ENCODE measurements at regions not wholly inside any gene's neighbourhood (a gene's known extent, or its start where the extent isn't known, plus 50 kb on each side); places are given as distances from the start of the nearest gene placed in this dataset.

DNA sequence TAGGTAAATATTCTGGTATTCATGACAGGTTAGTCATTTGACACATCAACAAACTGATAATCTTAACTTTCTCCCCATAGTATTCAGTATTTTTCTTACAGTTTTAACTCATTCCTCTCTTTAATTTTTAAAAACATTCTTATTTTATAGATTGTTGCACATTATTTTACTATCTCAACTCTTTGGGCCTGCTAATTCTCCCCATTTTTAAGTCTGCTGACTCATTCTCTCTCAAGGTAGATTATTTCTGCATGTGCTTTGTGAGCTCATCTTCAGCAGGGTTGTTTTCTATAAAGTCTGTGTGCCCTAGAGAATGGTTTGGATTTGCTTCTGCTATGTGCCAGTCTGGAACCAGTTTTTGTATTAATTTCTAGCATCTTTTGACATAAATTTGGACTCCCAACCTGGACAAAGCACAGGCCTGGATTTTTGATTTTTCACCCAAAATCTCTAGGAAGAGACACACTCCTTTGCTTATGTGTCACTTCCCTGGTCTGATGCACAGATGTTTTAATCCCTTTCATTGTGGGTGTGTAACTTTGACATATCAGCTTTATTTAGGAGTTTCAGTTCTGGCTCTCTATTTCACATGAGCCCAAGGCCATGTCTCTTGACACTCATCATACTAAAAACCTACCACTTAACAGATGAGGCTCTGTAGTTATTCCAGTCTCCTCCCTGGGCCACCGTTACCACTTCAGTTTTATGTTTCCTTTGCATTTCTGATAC lies 194.3 kb upstream of the PGRMC2 start:
- TF ChIP-seq, protein P1, sequence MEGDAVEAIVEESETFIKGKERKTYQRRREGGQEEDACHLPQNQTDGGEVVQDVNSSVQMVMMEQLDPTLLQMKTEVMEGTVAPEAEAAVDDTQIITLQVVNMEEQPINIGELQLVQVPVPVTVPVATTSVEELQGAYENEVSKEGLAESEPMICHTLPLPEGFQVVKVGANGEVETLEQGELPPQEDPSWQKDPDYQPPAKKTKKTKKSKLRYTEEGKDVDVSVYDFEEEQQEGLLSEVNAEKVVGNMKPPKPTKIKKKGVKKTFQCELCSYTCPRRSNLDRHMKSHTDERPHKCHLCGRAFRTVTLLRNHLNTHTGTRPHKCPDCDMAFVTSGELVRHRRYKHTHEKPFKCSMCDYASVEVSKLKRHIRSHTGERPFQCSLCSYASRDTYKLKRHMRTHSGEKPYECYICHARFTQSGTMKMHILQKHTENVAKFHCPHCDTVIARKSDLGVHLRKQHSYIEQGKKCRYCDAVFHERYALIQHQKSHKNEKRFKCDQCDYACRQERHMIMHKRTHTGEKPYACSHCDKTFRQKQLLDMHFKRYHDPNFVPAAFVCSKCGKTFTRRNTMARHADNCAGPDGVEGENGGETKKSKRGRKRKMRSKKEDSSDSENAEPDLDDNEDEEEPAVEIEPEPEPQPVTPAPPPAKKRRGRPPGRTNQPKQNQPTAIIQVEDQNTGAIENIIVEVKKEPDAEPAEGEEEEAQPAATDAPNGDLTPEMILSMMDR (IDR thresholded peaks at IDR 0.05; ENCODE audit: poor library complexity) = no peak
- no peak for TF ChIP-seq EZH2 (IDR thresholded peaks at IDR 0.05; ENCODE audit: borderline replicate concordance)

Measured in hepatocyte (in vitro differentiated cells).